Transverse colon (tissue), 3 donors: ENCODE measurements at regions not wholly inside any gene's neighbourhood (a gene's known extent, or its start where the extent isn't known, plus 50 kb on each side); places are given as distances from the start of the nearest gene placed in this dataset.

Source experiments
- CTCF ChIP-seq, 5 experiments: fragments of 200-600 bp in 3 of 5; fragments of 450-650 bp in 2 of 5; sonication (generic) in 3 of 5; IDR thresholded peaks; 1 replicate in 2 of 5; 2 replicates in 3 of 5; pipeline ENCODE4 v1.5.1; 2016 to 2017; ENCODE audit warnings: antibody characterized with exemption in 5 of 5, inconsistent platforms in 3 of 5, mild to moderate bottlenecking in 2 of 5, moderate library complexity in 1 of 5
- POLR2A ChIP-seq: fragments of 450-650 bp; IDR thresholded peaks from one replicate; pipeline ENCODE4 v1.6.1; 2016; ENCODE audit warnings: antibody characterized with exemption, mild to moderate bottlenecking, moderate library complexity

- no peak for TF ChIP-seq CTCF (IDR thresholded peaks at IDR 0.05)
- TF ChIP-seq POLR2A = no peak
Measured at GRCh38 chr7:8823486-8823885, 390.1 kb downstream of the NXPH1 start.
